ENCODE measurements at regions not wholly inside any gene's neighbourhood (a gene's known extent, or its start where the extent isn't known, plus 50 kb on each side); places are given as distances from the start of the nearest gene placed in this dataset.

DNA sequence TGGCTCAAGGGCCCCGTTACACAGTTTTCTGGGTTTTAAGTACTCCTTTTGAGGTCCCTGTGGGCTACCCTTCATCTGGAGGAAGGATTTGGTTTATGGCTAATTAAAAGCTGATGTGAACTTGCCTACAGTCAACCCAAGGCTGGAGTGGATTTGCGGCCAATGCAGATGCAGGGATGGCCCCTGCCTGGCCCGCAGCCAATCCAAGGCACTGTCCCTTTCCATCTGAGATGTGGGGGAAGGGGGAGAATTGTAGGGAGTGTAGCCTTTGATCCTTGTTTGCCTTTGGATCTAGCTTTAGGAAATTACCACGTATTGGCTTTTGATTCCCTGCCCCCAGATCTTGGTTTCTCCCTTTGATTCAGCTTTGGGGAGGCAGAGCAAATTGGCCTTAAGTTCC is 128.0 kb upstream of the GGTLC1 start:
- Histone ChIP-seq H3K4me1 (no peaks in the 10 kb centered on the region), H3K36me3 (replicated peaks) (no peaks in the 10 kb centered on the region), H3K27me3 (ENCODE audit: low read depth) (no peaks in the 10 kb centered on the region), H3K4me3 (no peak overlapping the region), H3K9me3 (no peaks in the 10 kb centered on the region)
- in situ Hi-C loops (cut with MboI; ENCODE audit: low sequenced_read_pairs): no loop called here
- no peak for DNase-seq (ENCODE audit: low spot score in 2 of 2)

DNA sequence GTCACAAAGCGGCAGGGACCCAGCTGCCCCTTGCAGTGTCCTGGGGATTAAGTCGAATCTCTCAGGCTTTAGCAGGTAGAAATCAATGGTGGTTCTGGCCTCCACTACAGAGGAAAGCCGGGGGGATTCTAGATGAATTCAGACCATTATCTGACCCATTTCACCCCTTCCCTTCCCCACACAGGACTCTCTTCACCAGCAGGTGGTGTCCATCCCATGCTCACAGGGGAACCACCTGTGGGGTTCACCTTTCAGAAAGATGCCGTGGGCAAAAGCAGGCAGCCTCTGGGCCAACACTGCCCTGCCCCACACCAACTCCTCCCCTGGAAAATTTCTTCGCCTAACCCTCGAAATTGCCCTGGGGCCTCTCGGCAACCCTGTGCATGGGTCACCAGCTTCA is 123.8 kb upstream of the GGTLC1 start:
- in situ Hi-C loops (cut with MboI; ENCODE audit: low sequenced_read_pairs): no loop called here

DNA sequence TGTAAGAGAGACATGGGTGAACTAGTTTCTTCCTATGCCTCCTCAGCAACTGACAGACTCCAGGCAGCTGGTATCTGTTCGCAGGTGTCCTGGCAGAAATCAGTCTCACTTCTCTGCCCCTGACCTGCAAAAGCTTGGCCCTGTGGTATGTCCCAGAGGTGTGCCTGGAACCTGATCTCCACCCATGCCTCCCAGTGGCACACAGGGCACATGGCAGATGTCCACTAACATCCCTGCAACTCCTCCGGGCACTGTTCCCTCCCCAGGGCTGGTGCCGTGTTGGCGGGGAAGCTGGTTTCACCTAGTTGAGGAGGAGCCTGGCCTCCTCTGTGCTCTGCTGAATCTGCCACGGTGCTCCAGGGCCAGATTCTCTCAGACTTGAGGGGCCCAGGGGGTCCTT is 123.3 kb upstream of the GGTLC1 start:
- Histone ChIP-seq H3K4me1 (no peaks in the 10 kb centered on the region), H3K27me3 (ENCODE audit: low read depth) (no peaks in the 10 kb centered on the region), H3K9me3 (no peaks in the 10 kb centered on the region), H3K4me3 (no peak overlapping the region), H3K36me3 (replicated peaks) (no peaks in the 10 kb centered on the region)
- DNase-seq (ENCODE audit: low spot score in 2 of 2): no peak
- in situ Hi-C loops (cut with MboI; ENCODE audit: low sequenced_read_pairs): no loop called here

More for the DNA sequence above, 123.8 kb upstream of the GGTLC1 start:
- no peak overlapping the region for H3K4me3 ChIP-seq
- no peaks in the 10 kb centered on the region for H3K27me3 ChIP-seq (ENCODE audit: low read depth)
- no peaks in the 10 kb centered on the region for H3K4me1 ChIP-seq
- no peak for DNase-seq (ENCODE audit: low spot score in 2 of 2)
- no peaks in the 10 kb centered on the region for H3K36me3 ChIP-seq (replicated peaks)
- H3K9me3 ChIP-seq: no peaks in the 10 kb centered on the region

GRCh38 chr20:24109537-24109936 is 121.0 kb upstream of the GGTLC1 start:
- Histone ChIP-seq H3K9me3 (no peaks in the 10 kb centered on the region), H3K27me3 (ENCODE audit: low read depth) (no peaks in the 10 kb centered on the region), H3K4me3 (no peak overlapping the region), H3K36me3 (replicated peaks) (no peaks in the 10 kb centered on the region), H3K4me1 (no peaks in the 10 kb centered on the region)
- DNase-seq (ENCODE audit: low spot score in 2 of 2): no peak
- in situ Hi-C loops (cut with MboI; ENCODE audit: low sequenced_read_pairs): no loop called here

GRCh38 chr20:24109008-24109407 is 120.4 kb upstream of the GGTLC1 start:
- H3K27me3 ChIP-seq (ENCODE audit: low read depth): no peaks in the 10 kb centered on the region
- H3K36me3 ChIP-seq (replicated peaks): no peaks in the 10 kb centered on the region
- H3K4me3 ChIP-seq: no peak overlapping the region
- no peak for DNase-seq (ENCODE audit: low spot score in 2 of 2)
- in situ Hi-C loops (cut with MboI; ENCODE audit: low sequenced_read_pairs): no loop called here
- H3K4me1 ChIP-seq: no peaks in the 10 kb centered on the region
- no peaks in the 10 kb centered on the region for H3K9me3 ChIP-seq

- Histone ChIP-seq H3K4me1 (no peaks in the 10 kb centered on the region), H3K4me3 (no peak overlapping the region), H3K36me3 (replicated peaks) (no peaks in the 10 kb centered on the region), H3K9me3 (no peaks in the 10 kb centered on the region), H3K27me3 (ENCODE audit: low read depth) (no peaks in the 10 kb centered on the region)
- no peak for DNase-seq (ENCODE audit: low spot score in 2 of 2)
- in situ Hi-C loops (cut with MboI; ENCODE audit: low sequenced_read_pairs): no loop called here
Measured at GRCh38 chr20:24108581-24108980, 120.0 kb upstream of the GGTLC1 start.

GRCh38 chr20:24106801-24107445 is 118.3 kb upstream of the GGTLC1 start:
- H3K4me1 ChIP-seq: no peaks in the 10 kb centered on the region
- no peak for DNase-seq (ENCODE audit: low spot score in 2 of 2)
- no peaks in the 10 kb centered on the region for H3K9me3 ChIP-seq
- H3K27me3 ChIP-seq (ENCODE audit: low read depth): no peaks in the 10 kb centered on the region
- H3K4me3 ChIP-seq: no peak overlapping the region
- no peaks in the 10 kb centered on the region for H3K36me3 ChIP-seq (replicated peaks)
- in situ Hi-C loops (cut with MboI; ENCODE audit: low sequenced_read_pairs): no loop called here

- in situ Hi-C loops (cut with MboI; ENCODE audit: low sequenced_read_pairs): no loop called here
- Histone ChIP-seq H3K9me3 (no peaks in the 10 kb centered on the region), H3K36me3 (replicated peaks) (no peaks in the 10 kb centered on the region), H3K4me3 (no peak overlapping the region), H3K4me1 (no peaks in the 10 kb centered on the region), H3K27me3 (ENCODE audit: low read depth) (no peaks in the 10 kb centered on the region)
- no peak for DNase-seq (ENCODE audit: low spot score in 2 of 2)
Measured at GRCh38 chr20:24106150-24106800, 117.7 kb upstream of the GGTLC1 start.

GRCh38 chr20:24102749-24103333 is 114.3 kb upstream of the GGTLC1 start:
- H3K4me1 ChIP-seq: no peaks in the 10 kb centered on the region
- no peak overlapping the region for H3K4me3 ChIP-seq
- in situ Hi-C loops (cut with MboI; ENCODE audit: low sequenced_read_pairs): no loop called here
- no peak for DNase-seq (ENCODE audit: low spot score in 2 of 2)
- H3K36me3 ChIP-seq (replicated peaks): no peaks in the 10 kb centered on the region
- no peaks in the 10 kb centered on the region for H3K9me3 ChIP-seq
- H3K27me3 ChIP-seq (ENCODE audit: low read depth): no peaks in the 10 kb centered on the region

DNA sequence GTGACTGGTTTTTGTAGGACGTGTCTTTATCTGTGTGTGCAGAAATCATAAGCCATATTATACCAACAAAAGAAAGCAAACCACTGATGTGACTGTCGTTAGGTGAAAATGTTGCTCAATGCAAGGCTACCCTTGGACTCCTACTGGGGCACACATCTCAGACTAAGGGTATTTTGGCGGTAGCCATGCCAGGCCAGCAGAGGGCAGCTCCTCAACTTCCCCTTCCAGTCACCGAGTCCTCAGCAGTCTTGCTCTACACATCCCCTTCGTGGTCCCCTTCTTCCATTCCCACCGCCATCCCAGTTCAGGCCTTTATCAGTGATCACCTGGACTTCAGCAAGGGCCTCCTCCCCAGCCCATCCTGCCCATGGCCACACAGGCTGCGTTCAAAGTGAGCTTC is 113.7 kb upstream of the GGTLC1 start:
- no peaks in the 10 kb centered on the region for H3K9me3 ChIP-seq
- H3K4me1 ChIP-seq: no peaks in the 10 kb centered on the region
- H3K36me3 ChIP-seq (replicated peaks): no peaks in the 10 kb centered on the region
- no peaks in the 10 kb centered on the region for H3K27me3 ChIP-seq (ENCODE audit: low read depth)
- no peak overlapping the region for H3K4me3 ChIP-seq
- DNase-seq (ENCODE audit: low spot score in 2 of 2): peak; percentile 4 to 15
- in situ Hi-C loops (cut with MboI; ENCODE audit: low sequenced_read_pairs): no loop called here

GRCh38 chr20:24100370-24101011 is 111.9 kb upstream of the GGTLC1 start:
- peak; percentile 27 to 58 for DNase-seq (ENCODE audit: low spot score in 2 of 2)
- no peak overlapping the region for H3K4me3 ChIP-seq
- H3K4me1 ChIP-seq: no peaks in the 10 kb centered on the region
- no peaks in the 10 kb centered on the region for H3K27me3 ChIP-seq (ENCODE audit: low read depth)
- in situ Hi-C loops (cut with MboI; ENCODE audit: low sequenced_read_pairs): no loop called here
- no peaks in the 10 kb centered on the region for H3K36me3 ChIP-seq (replicated peaks)
- H3K9me3 ChIP-seq: no peaks in the 10 kb centered on the region

DNA sequence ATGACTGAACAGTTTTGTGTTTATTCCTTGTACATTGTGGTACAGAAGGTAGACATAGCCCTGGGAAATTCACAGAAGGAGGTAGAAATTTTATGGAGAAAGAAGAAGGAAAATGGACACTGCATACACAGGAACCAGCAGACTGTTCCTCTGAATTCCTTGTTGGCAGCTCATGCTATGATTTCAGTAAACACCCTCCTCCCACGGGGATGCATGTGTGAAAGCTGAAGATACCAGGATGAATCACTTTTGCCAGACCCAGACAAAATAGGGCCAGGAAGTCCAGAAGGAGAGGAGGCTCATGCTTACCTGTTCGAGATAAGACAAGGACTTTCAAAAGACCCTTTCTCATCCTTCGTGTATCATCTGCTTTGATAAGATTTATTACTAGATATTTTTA is 110.3 kb upstream of the GGTLC1 start:
- Histone ChIP-seq H3K9me3 (no peaks in the 10 kb centered on the region), H3K4me3 (no peak overlapping the region), H3K27me3 (ENCODE audit: low read depth) (no peaks in the 10 kb centered on the region), H3K4me1 (no peaks in the 10 kb centered on the region), H3K36me3 (replicated peaks) (no peaks in the 10 kb centered on the region)
- in situ Hi-C loops (cut with MboI; ENCODE audit: low sequenced_read_pairs): no loop called here
- DNase-seq (ENCODE audit: low spot score in 2 of 2): no peak

- no peak for DNase-seq (ENCODE audit: low spot score in 2 of 2)
- Histone ChIP-seq H3K36me3 (replicated peaks) (no peaks in the 10 kb centered on the region), H3K4me3 (no peak overlapping the region), H3K9me3 (no peaks in the 10 kb centered on the region), H3K27me3 (ENCODE audit: low read depth) (no peaks in the 10 kb centered on the region), H3K4me1 (no peaks in the 10 kb centered on the region)
- in situ Hi-C loops (cut with MboI; ENCODE audit: low sequenced_read_pairs): no loop called here
Measured at GRCh38 chr20:24097506-24098245, 109.1 kb upstream of the GGTLC1 start.
